ENCODE measurements at regions not wholly inside any gene's neighbourhood (a gene's known extent, or its start where the extent isn't known, plus 50 kb on each side); places are given as distances from the start of the nearest gene placed in this dataset.

- Histone ChIP-seq H3K4me3 (ENCODE audit: insufficient read depth, low read depth, low read length) (no peak overlapping the region), H3K79me2 (ENCODE audit: insufficient read depth, low read length) (peaks cover 4% of the 10 kb centered on the region), H3K36me3 (ENCODE audit: insufficient read depth, low read length) (peaks cover 34% of the 10 kb centered on the region), H3K27ac (ENCODE audit: low read depth, low read length) (no peak overlapping the region), H3K9me3 (ENCODE audit: insufficient read depth, low read depth, low read length) (peaks cover 89% of the 10 kb centered on the region), H4K20me1 (ENCODE audit: insufficient read depth, low read length) (no peaks in the 10 kb centered on the region), H3K4me1 (ENCODE audit: insufficient read depth, low read length) (no peaks in the 10 kb centered on the region), H3K4me2 (ENCODE audit: low read length) (no peak overlapping the region), H2AFZ (ENCODE audit: low read depth, low read length) (no peak overlapping the region), H3K27me3 (ENCODE audit: insufficient read depth, low read length) (no peaks in the 10 kb centered on the region), H3K9ac (ENCODE audit: low read length) (no peak overlapping the region)
- Mint-ChIP-seq H3K4me1 (ENCODE audit: low read depth, unreplicated experiment) (no peaks in the 10 kb centered on the region), H3K27ac (ENCODE audit: unreplicated experiment) (no peak overlapping the region), H3K9me3 (ENCODE audit: unreplicated experiment) (peaks cover 87% of the 10 kb centered on the region), H3K27me3 (ENCODE audit: low read depth, unreplicated experiment) (no peaks in the 10 kb centered on the region), H3K4me3 (ENCODE audit: unreplicated experiment) (no peak overlapping the region), H3K36me3 (ENCODE audit: low read depth, unreplicated experiment) (peaks cover 82% of the 10 kb centered on the region)
- FAIRE-seq (no peak), DNase-seq (ENCODE audit: low read depth) (no peak)
- TF ChIP-seq EZH2 (IDR thresholded peaks at IDR 0.05; ENCODE audit: insufficient read depth, low read length) (no peak), CTCF (IDR thresholded peaks at IDR 0.05; ENCODE audit: insufficient read depth, low read depth, low read length) (no peak)
These were observed 98.4 kb downstream of the SNRPN start for GRCh38 chr15:25053000-25053815.

- Mint-ChIP-seq H3K36me3 (ENCODE audit: low read depth, unreplicated experiment) (peaks cover 93% of the 10 kb centered on the region), H3K27me3 (ENCODE audit: low read depth, unreplicated experiment) (no peaks in the 10 kb centered on the region), H3K9me3 (ENCODE audit: unreplicated experiment) (peaks cover 94% of the 10 kb centered on the region), H3K4me3 (ENCODE audit: unreplicated experiment) (no peak overlapping the region), H3K4me1 (ENCODE audit: low read depth, unreplicated experiment) (no peaks in the 10 kb centered on the region), H3K27ac (ENCODE audit: unreplicated experiment) (peak overlapping the region; percentile 53)
- Histone ChIP-seq H3K27me3 (ENCODE audit: insufficient read depth, low read length) (no peaks in the 10 kb centered on the region), H3K79me2 (ENCODE audit: insufficient read depth, low read length) (peaks cover 4% of the 10 kb centered on the region), H3K4me3 (ENCODE audit: insufficient read depth, low read depth, low read length) (no peak overlapping the region), H3K9me3 (ENCODE audit: insufficient read depth, low read depth, low read length) (peaks cover 96% of the 10 kb centered on the region), H3K4me1 (ENCODE audit: insufficient read depth, low read length) (no peaks in the 10 kb centered on the region), H3K27ac (ENCODE audit: low read depth, low read length) (no peak overlapping the region), H3K4me2 (ENCODE audit: low read length) (no peak overlapping the region), H3K9ac (ENCODE audit: low read length) (no peak overlapping the region), H2AFZ (ENCODE audit: low read depth, low read length) (no peak overlapping the region), H3K36me3 (ENCODE audit: insufficient read depth, low read length) (peaks cover 36% of the 10 kb centered on the region), H4K20me1 (ENCODE audit: insufficient read depth, low read length) (no peaks in the 10 kb centered on the region)
- no peak for TF ChIP-seq CTCF (IDR thresholded peaks at IDR 0.05; ENCODE audit: insufficient read depth, low read depth, low read length)
- TF ChIP-seq EZH2 (IDR thresholded peaks at IDR 0.05; ENCODE audit: insufficient read depth, low read length), result no peak
- FAIRE-seq (no peak), DNase-seq (ENCODE audit: low read depth) (no peak)
These were observed 99.5 kb downstream of the SNRPN start for GRCh38 chr15:25054329-25054728.

- no peak overlapping the region for H3K4me3 Mint-ChIP-seq (ENCODE audit: unreplicated experiment)
- H3K4me1 Mint-ChIP-seq (ENCODE audit: low read depth, unreplicated experiment), result no peaks in the 10 kb centered on the region
- Histone ChIP-seq H3K4me2 (ENCODE audit: low read length) (no peak overlapping the region), H3K9me3 (ENCODE audit: insufficient read depth, low read depth, low read length) (peaks cover 100% of the 10 kb centered on the region), H3K4me3 (ENCODE audit: insufficient read depth, low read depth, low read length) (no peak overlapping the region), H4K20me1 (ENCODE audit: insufficient read depth, low read length) (no peaks in the 10 kb centered on the region), H3K36me3 (ENCODE audit: insufficient read depth, low read length) (peaks cover 37% of the 10 kb centered on the region), H3K27ac (ENCODE audit: low read depth, low read length) (no peak overlapping the region), H3K9ac (ENCODE audit: low read length) (no peak overlapping the region), H3K27me3 (ENCODE audit: insufficient read depth, low read length) (no peaks in the 10 kb centered on the region), H2AFZ (ENCODE audit: low read depth, low read length) (no peak overlapping the region), H3K79me2 (ENCODE audit: insufficient read depth, low read length) (peaks cover 4% of the 10 kb centered on the region), H3K4me1 (ENCODE audit: insufficient read depth, low read length) (no peaks in the 10 kb centered on the region)
- H3K27me3 Mint-ChIP-seq (ENCODE audit: low read depth, unreplicated experiment), result no peaks in the 10 kb centered on the region
- H3K9me3 Mint-ChIP-seq (ENCODE audit: unreplicated experiment), result peaks cover 94% of the 10 kb centered on the region
- no peak for FAIRE-seq
- H3K36me3 Mint-ChIP-seq (ENCODE audit: low read depth, unreplicated experiment), result peaks cover 96% of the 10 kb centered on the region
- no peak for DNase-seq (ENCODE audit: low read depth)
- no peak overlapping the region for H3K27ac Mint-ChIP-seq (ENCODE audit: unreplicated experiment)
- TF ChIP-seq EZH2 (IDR thresholded peaks at IDR 0.05; ENCODE audit: insufficient read depth, low read length) (no peak), CTCF (IDR thresholded peaks at IDR 0.05; ENCODE audit: insufficient read depth, low read depth, low read length) (no peak)
These were observed 100.2 kb downstream of the SNRPN start for GRCh38 chr15:25054943-25055342.

Data from astrocyte (in vitro differentiated cells and primary cell).